Sigmoid colon (tissue), 6 donors: ENCODE measurements at regions not wholly inside any gene's neighbourhood (a gene's known extent, or its start where the extent isn't known, plus 50 kb on each side); places are given as distances from the start of the nearest gene placed in this dataset.

Experiments
- DNase-seq: peaks from one replicate; pipeline ENCODE4 v3.0.0-alpha.2; 2019
- H3K27ac ChIP-seq, 4 donors: fragments of 200-600 bp; sonication (generic); one replicate each; pipeline ENCODE4 v1.5.1; 2016 to 2019; ENCODE audit warnings: mild to moderate bottlenecking in 1 of 4
- H3K27me3 ChIP-seq, 3 donors: fragments of 200-600 bp; sonication (generic); one replicate each; pipeline ENCODE4 v1.5.1; 2019; ENCODE audit warnings: mild to moderate bottlenecking in 1 of 3
- H3K36me3 ChIP-seq, 4 donors: fragments of 200-600 bp; sonication (generic); one replicate each; pipeline ENCODE4 v1.5.1; 2016 to 2019
- H3K4me1 ChIP-seq, 4 donors: fragments of 200-600 bp; sonication (generic); one replicate each; pipeline ENCODE4 v1.5.1; 2017 to 2019
- H3K4me3 ChIP-seq, 4 donors: fragments of 200-600 bp; sonication (generic); one replicate each; pipeline ENCODE4 v1.5.1; 2017 to 2019; ENCODE audit warnings: mild to moderate bottlenecking in 2 of 4, moderate library complexity in 1 of 4
- H3K9me3 ChIP-seq, 4 donors: fragments of 200-600 bp in 3 of 4; sonication (generic) in 3 of 4; one replicate each; pipeline versions ENCODE4 v1.5.1 to v1.6.1; 2013 to 2019
- EP300 ChIP-seq, 4 donors: sonication (generic); formaldehyde crosslinking; IDR thresholded peaks; one replicate each; pipeline ENCODE4 v1.6.1; 2017; ENCODE audit warnings: antibody characterized with exemption in 4 of 4
- POLR2A ChIP-seq, 2 donors: fragments of 450-650 bp; IDR thresholded peaks; one replicate each; pipeline ENCODE4 v1.6.1; 2016; ENCODE audit warnings: antibody characterized with exemption in 2 of 2, mild to moderate bottlenecking in 2 of 2, moderate library complexity in 2 of 2
- POLR2AphosphoS5 ChIP-seq, 4 donors: sonication (generic); formaldehyde crosslinking; IDR thresholded peaks; one replicate each; pipeline ENCODE4 v1.6.1; 2017; ENCODE audit warnings: antibody characterized with exemption in 4 of 4
- whole genome bisulfite sequencing, 2 donors: extraction: QIAGEN DNeasy Blood & Tissue Kit; methylation state at CpG; one replicate each; pipeline ENCODE4 v1.1.7; 2013; 5-methylcytosine and 5-hydroxymethylcytosine counted together
- intact Hi-C: fragments of 100-400 bp; cut with DNase I; formaldehyde crosslinking; loops from one replicate; pipeline ENCODE4 v1.15.1; 2023
- TF ChIP-seq, protein P1 (sequence below), 4 experiments: fragments of 450-650 bp in 3 of 4; fragments of 200-600 bp in 1 of 4; IDR thresholded peaks; one replicate each; pipeline ENCODE4 v1.5.1; 2016 to 2019; ENCODE audit warnings: antibody characterized with exemption in 4 of 4, mild to moderate bottlenecking in 3 of 4, moderate library complexity in 2 of 4
- donor health status: healthy with polysubstance abuse.
- donor health status: healthy.

DNA sequence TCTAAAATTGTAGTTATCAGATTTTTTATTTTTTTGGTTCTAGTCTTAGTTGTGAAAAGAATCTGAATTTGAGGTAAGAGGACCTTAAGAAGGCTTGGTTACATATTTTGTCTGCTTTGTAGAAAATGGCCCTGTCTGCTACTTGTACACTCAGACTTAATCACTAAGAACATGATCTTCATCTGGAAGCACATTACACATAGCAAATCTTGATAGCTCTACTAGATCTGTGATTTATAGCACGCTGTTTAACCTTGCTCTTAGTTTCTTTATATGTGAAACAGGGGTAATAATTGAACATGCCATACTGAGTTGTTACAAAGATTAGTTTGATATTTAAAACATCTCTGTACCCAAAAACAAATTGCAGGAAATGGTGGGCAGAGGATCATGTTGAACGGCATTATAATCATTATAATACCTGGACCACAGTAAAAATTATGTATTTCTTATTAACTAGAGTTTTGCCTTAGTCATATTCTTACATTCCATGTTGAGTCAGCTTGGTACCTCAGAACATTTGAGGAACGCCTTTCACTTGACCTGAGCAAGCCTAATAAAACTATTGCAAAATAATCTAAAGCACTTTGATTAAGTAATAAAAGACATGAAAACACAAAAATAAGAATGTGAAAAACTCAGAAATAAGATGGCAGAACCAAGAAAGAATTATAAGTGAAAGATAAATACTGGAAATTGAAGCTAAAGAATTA is 738.0 kb upstream of the AADAT start:
- 77 to 86% methylated on average over 3 of the region's 3 CpGs for WGBS, 2 donors
- H3K4me3 ChIP-seq, result no peak overlapping the region
- intact Hi-C loops, result no loop called here

DNA sequence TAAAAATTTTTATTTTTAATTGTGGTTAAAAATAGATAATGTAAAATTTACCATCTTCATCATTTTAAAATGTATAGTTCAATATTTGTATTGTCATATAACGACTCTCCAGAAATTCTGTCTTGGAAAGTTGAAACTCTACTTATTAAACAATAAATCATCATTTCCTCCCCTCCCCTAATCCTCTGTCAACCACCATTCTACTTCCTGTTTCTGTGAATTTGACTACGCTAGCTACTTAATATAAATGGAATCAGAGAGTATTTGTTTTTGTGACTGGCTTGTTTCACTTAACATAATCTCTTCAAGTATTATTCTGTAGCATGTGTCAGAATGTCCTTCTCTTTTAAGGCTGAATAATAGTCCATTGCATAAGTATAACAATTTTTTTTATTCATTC is 729.0 kb upstream of the AADAT start:
- no peak for TF ChIP-seq EP300 (IDR thresholded peaks at IDR 0.05)
- no peak for TF ChIP-seq POLR2AphosphoS5 (IDR thresholded peaks at IDR 0.05)
- no peak for TF ChIP-seq POLR2A (IDR thresholded peaks at IDR 0.05)
- TF ChIP-seq, protein P1, sequence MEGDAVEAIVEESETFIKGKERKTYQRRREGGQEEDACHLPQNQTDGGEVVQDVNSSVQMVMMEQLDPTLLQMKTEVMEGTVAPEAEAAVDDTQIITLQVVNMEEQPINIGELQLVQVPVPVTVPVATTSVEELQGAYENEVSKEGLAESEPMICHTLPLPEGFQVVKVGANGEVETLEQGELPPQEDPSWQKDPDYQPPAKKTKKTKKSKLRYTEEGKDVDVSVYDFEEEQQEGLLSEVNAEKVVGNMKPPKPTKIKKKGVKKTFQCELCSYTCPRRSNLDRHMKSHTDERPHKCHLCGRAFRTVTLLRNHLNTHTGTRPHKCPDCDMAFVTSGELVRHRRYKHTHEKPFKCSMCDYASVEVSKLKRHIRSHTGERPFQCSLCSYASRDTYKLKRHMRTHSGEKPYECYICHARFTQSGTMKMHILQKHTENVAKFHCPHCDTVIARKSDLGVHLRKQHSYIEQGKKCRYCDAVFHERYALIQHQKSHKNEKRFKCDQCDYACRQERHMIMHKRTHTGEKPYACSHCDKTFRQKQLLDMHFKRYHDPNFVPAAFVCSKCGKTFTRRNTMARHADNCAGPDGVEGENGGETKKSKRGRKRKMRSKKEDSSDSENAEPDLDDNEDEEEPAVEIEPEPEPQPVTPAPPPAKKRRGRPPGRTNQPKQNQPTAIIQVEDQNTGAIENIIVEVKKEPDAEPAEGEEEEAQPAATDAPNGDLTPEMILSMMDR (IDR thresholded peaks at IDR 0.05), result no peak
- H3K27ac ChIP-seq, result no peak overlapping the region
- H3K27me3 ChIP-seq, result no peaks in the 10 kb centered on the region
- intact Hi-C loops, result no loop called here
- DNase-seq, result no peak
- no peaks in the 10 kb centered on the region for H3K36me3 ChIP-seq
- no peak overlapping the region for H3K4me3 ChIP-seq
- H3K9me3 ChIP-seq, result no peaks in the 10 kb centered on the region
- no peaks in the 10 kb centered on the region for H3K4me1 ChIP-seq
- 35 to 45% methylated on average over 2 of the region's 2 CpGs for WGBS, 2 donors

More for the DNA sequence above, 738.0 kb upstream of the AADAT start:
- Histone ChIP-seq H3K36me3 (no peaks in the 10 kb centered on the region), H3K9me3 (no peaks in the 10 kb centered on the region), H3K4me1 (no peaks in the 10 kb centered on the region), H3K27me3 (no peaks in the 10 kb centered on the region), H3K27ac (no peak overlapping the region)
- no peak for TF ChIP-seq POLR2A (IDR thresholded peaks at IDR 0.05)
- TF ChIP-seq POLR2AphosphoS5 (IDR thresholded peaks at IDR 0.05), result no peak
- TF ChIP-seq, protein P1 (IDR thresholded peaks at IDR 0.05), result no peak
- no peak for TF ChIP-seq EP300 (IDR thresholded peaks at IDR 0.05)
- DNase-seq, result no peak

DNA sequence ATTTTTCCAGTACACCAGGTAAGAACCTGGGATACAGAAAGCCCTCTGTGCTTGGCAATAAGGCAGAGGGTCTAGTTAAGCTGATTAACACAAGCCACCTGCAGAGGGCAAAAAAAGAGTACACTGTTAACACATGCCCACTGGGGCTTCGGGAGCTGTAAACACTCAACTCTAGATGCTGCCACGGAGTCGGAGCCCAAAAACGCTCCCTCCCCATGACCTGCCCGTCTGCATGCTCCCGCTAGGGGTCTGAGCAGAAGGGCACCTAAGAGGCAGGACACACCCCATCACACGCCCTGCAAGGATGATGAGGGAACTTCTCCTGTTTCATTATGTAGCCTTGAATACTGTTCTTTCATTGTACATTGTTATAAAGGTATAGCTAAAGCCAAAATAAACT is 715.6 kb upstream of the AADAT start:
- H3K9me3 ChIP-seq, result no peaks in the 10 kb centered on the region
- no peaks in the 10 kb centered on the region for H3K4me1 ChIP-seq
- 70 to 89% methylated on average over 7 of the region's 7 CpGs for WGBS, 2 donors
- H3K4me3 ChIP-seq, result no peak overlapping the region
- TF ChIP-seq POLR2AphosphoS5 (IDR thresholded peaks at IDR 0.05), result no peak
- no peak for TF ChIP-seq POLR2A (IDR thresholded peaks at IDR 0.05)
- TF ChIP-seq, protein P1 (IDR thresholded peaks at IDR 0.05), result no peak
- TF ChIP-seq EP300 (IDR thresholded peaks at IDR 0.05), result no peak
- DNase-seq, result no peak
- no peaks in the 10 kb centered on the region for H3K36me3 ChIP-seq
- H3K27me3 ChIP-seq, result no peaks in the 10 kb centered on the region
- H3K27ac ChIP-seq, result no peak overlapping the region
- intact Hi-C loops, result no loop called here

DNA sequence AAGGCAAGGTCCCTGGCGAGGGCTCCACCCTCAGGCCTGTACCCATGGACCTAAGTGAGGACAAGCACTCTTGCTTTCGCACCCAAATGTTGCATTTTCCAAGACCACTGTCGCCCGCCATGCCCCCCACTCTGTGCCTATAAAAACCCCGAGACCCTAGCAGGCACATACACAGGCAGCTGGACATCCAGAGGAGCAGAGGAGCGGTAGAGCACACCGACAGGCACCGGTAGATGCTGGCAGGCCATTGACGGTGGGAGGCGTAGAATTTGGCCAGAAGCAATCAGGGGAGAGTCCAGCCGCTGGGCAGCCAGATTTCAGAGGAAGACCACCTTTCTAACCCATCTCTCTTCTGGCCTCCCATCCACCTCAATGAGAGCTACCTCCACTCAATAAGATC is 715.2 kb upstream of the AADAT start:
- TF ChIP-seq, protein P1 (IDR thresholded peaks at IDR 0.05), result no peak
- TF ChIP-seq POLR2A (IDR thresholded peaks at IDR 0.05) (no peak), EP300 (IDR thresholded peaks at IDR 0.05) (no peak), POLR2AphosphoS5 (IDR thresholded peaks at IDR 0.05) (no peak)
- Histone ChIP-seq H3K4me3 (no peak overlapping the region), H3K36me3 (no peaks in the 10 kb centered on the region), H3K27me3 (no peaks in the 10 kb centered on the region), H3K9me3 (no peaks in the 10 kb centered on the region), H3K27ac (no peak overlapping the region), H3K4me1 (no peaks in the 10 kb centered on the region)
- WGBS, 2 donors, result 92 to 94% methylated on average over 11 of the region's 11 CpGs
- DNase-seq, result no peak
- intact Hi-C loops, result no loop called here

DNA sequence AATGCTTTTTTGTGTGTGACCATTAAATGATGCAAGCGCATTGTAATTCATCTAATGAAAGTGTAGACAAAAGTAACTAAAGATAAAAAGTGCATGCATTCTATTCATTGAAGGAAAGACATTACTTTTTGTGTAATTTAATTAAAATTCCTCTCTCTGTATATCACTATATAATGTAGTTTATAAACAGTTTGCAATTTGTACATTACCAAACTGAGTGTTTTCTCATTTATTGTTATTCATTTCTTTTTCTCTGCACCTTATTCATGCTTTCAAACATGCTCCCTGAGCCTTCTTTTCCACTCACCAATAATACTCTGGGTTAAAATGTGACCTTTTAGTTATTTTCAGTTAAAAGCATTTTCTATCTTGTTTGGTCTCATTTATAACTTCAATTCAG is 713.7 kb upstream of the AADAT start:
- no peaks in the 10 kb centered on the region for H3K4me1 ChIP-seq
- WGBS, 2 donors, result 92 to 96% methylated on average over 1 of the region's 1 CpG
- intact Hi-C loops, result no loop called here
- DNase-seq, result no peak
- no peaks in the 10 kb centered on the region for H3K9me3 ChIP-seq
- TF ChIP-seq, protein P1 (IDR thresholded peaks at IDR 0.05), result no peak
- no peak for TF ChIP-seq POLR2AphosphoS5 (IDR thresholded peaks at IDR 0.05)
- TF ChIP-seq POLR2A (IDR thresholded peaks at IDR 0.05), result no peak
- TF ChIP-seq EP300 (IDR thresholded peaks at IDR 0.05), result no peak
- no peak overlapping the region for H3K27ac ChIP-seq
- no peaks in the 10 kb centered on the region for H3K36me3 ChIP-seq
- no peaks in the 10 kb centered on the region for H3K27me3 ChIP-seq
- H3K4me3 ChIP-seq, result no peak overlapping the region
